ENCODE measurements at regions not wholly inside any gene's neighbourhood (a gene's known extent, or its start where the extent isn't known, plus 50 kb on each side); places are given as distances from the start of the nearest gene placed in this dataset.

GRCh38 chr5:143737062-143737461 is 74.9 kb upstream of the HMHB1 start:
- TF ChIP-seq EP300 (IDR thresholded peaks at IDR 0.05) (no peak), POLR2AphosphoS5 (IDR thresholded peaks at IDR 0.05) (no peak)
